ENCODE measurements at regions not wholly inside any gene's neighbourhood (a gene's known extent, or its start where the extent isn't known, plus 50 kb on each side); places are given as distances from the start of the nearest gene placed in this dataset.

GRCh38 chr6:92270365-92270764, 1149.0 kb downstream of the EPHA7 start:
- no peaks in the 10 kb centered on the region for H3K23me2 ChIP-seq (ENCODE audit: low read depth, low read length)
- H2AFZ ChIP-seq (ENCODE audit: low read length) = no peak overlapping the region
- no peak overlapping the region for H2BK5ac ChIP-seq (ENCODE audit: low read depth, low read length)
- no peaks in the 10 kb centered on the region for H3K36me3 ChIP-seq (ENCODE audit: control insufficient read depth in 2 of 4, insufficient read depth in 4 of 4, low read length in 3 of 4)
- H3K9ac ChIP-seq (replicated peaks in 1 of 4; ENCODE audit: extremely low read depth in 1 of 4, low read depth in 3 of 4, low read length in 3 of 4) = no peak overlapping the region
- DNase-seq (ENCODE audit: low read depth in 1 of 2, low spot score in 2 of 2) (no peak), FAIRE-seq (no peak)
- no peak overlapping the region for H3K14ac ChIP-seq (ENCODE audit: insufficient read length)
- no peak overlapping the region for H4K91ac ChIP-seq (replicated peaks; ENCODE audit: insufficient read length, low read length)
- H4K5ac ChIP-seq (ENCODE audit: insufficient read length, low read depth, low read length) = no peak overlapping the region
- no peak overlapping the region for H3K23ac ChIP-seq (ENCODE audit: insufficient read length)
- no peak overlapping the region for H2BK120ac ChIP-seq (replicated peaks; ENCODE audit: low read depth, low read length)
- no peaks in the 10 kb centered on the region for H3K27me3 ChIP-seq (replicated peaks in 1 of 4; ENCODE audit: control insufficient read depth in 3 of 4, extremely low read depth in 1 of 4, insufficient read depth in 3 of 4, low read length in 3 of 4)
- H3K79me2 ChIP-seq (ENCODE audit: control insufficient read depth in 1 of 2, insufficient read depth in 2 of 2, low read length in 2 of 2) = no peaks in the 10 kb centered on the region
- no peak overlapping the region for H3K4me2 ChIP-seq (ENCODE audit: insufficient read depth in 1 of 2, low read depth in 2 of 2, low read length in 2 of 2)
- no peak overlapping the region for H3K4me3 ChIP-seq (ENCODE audit: extremely low read depth in 1 of 4, insufficient read depth in 2 of 4, low read depth in 3 of 4, low read length in 4 of 4)
- no peaks in the 10 kb centered on the region for H3K79me1 ChIP-seq (ENCODE audit: low read depth, low read length)
- H3K9me3 ChIP-seq (ENCODE audit: insufficient read depth in 2 of 2, low read depth in 1 of 2, low read length in 1 of 2) = no peaks in the 10 kb centered on the region
- H2BK20ac ChIP-seq (ENCODE audit: low read length) = no peak overlapping the region
- ChIA-PET CTCF (ENCODE audit: partially characterized antibody) (no interaction called here), POLR2A (ENCODE audit: partially characterized antibody) (no interaction called here)
- no peak overlapping the region for H3K4ac ChIP-seq (replicated peaks; ENCODE audit: insufficient read length, low read depth, low read length)
- no peak overlapping the region for H2BK15ac ChIP-seq (ENCODE audit: low read length)
- H4K20me1 ChIP-seq (replicated peaks in 1 of 2; ENCODE audit: control insufficient read depth in 1 of 2, insufficient read depth in 2 of 2, low read length in 2 of 2) = no peaks in the 10 kb centered on the region
- 96% methylated on average over 6 of the region's 6 CpGs; no CpG with 5 or more reads in 1 of the 2 experiments for WGBS, 2 experiments (ENCODE audit: extremely low coverage in 1 of 2, insufficient coverage in 1 of 2, insufficient read length in 1 of 2, insufficient replicate concordance in 2 of 2, low coverage in 1 of 2, low lambda C conversion rate in 2 of 2, missing lambda C conversion rate in 1 of 2)
- H2BK12ac ChIP-seq (ENCODE audit: low read depth, low read length) = no peak overlapping the region
- H2AK5ac ChIP-seq (ENCODE audit: low read depth, low read length) = no peak overlapping the region
- TF ChIP-seq GTF2F1 (IDR thresholded peaks at IDR 0.05; ENCODE audit: borderline replicate concordance, low read depth, low read length) (no peak), TAF1 (IDR thresholded peaks at IDR 0.05; ENCODE audit: low read depth, low read length) (no peak), NANOG (IDR thresholded peaks at IDR 0.05; ENCODE audit: insufficient read depth, low read depth, low read length, poor library complexity, severe bottlenecking) (no peak), SP2 (IDR thresholded peaks at IDR 0.05; ENCODE audit: low read length) (no peak)
- H3K18ac ChIP-seq (ENCODE audit: extremely low read depth, low read length) = no peak overlapping the region
- H3K27ac ChIP-seq (ENCODE audit: low read depth, low read length) = no peak overlapping the region
- no peak overlapping the region for H4K8ac ChIP-seq (ENCODE audit: extremely low read depth, insufficient read depth, low read length)
- H3K4me1 ChIP-seq (replicated peaks in 1 of 4; ENCODE audit: control insufficient read depth in 3 of 4, insufficient read depth in 4 of 4, low read length in 3 of 4) = no peaks in the 10 kb centered on the region
- no peak overlapping the region for H3K56ac ChIP-seq (replicated peaks; ENCODE audit: insufficient read length, low read depth, low read length)

Data from H1 (cell line).